Endothelial cell of umbilical vein (primary cell): ENCODE measurements at regions not wholly inside any gene's neighbourhood (a gene's known extent, or its start where the extent isn't known, plus 50 kb on each side); places are given as distances from the start of the nearest gene placed in this dataset.

ENCODE experiments used
- EZH2 ChIP-seq: IDR thresholded peaks from 2 replicates; pipeline ENCODE4 v1.6.1; 2012; ENCODE audit warnings: borderline replicate concordance, low read depth, mild to moderate bottlenecking, moderate library complexity, low read length, inconsistent platforms; ENCODE audit not compliant: severe bottlenecking
- FOS ChIP-seq: IDR thresholded peaks from 2 replicates; pipeline ENCODE4 v1.6.1; 2011; ENCODE audit warnings: mild to moderate bottlenecking, low read length, moderate library complexity, borderline replicate concordance; ENCODE audit not compliant: insufficient read depth
- GATA2 ChIP-seq: IDR thresholded peaks from 2 replicates; pipeline ENCODE4 v1.7.0; 2011; ENCODE audit warnings: low read depth, mild to moderate bottlenecking, moderate library complexity, mixed read lengths, low read length; ENCODE audit not compliant: insufficient read length, insufficient read depth
- JUN ChIP-seq: IDR thresholded peaks from 2 replicates; pipeline ENCODE4 v1.6.1; 2011; ENCODE audit warnings: borderline replicate concordance, low read depth; ENCODE audit not compliant: insufficient read length, insufficient read depth
- MYC ChIP-seq: IDR thresholded peaks from one replicate; pipeline ENCODE4 v1.6.1; 2011; ENCODE audit warnings: mild to moderate bottlenecking, low read depth, low read length
- POLR2A ChIP-seq: IDR thresholded peaks from 2 replicates; pipeline ENCODE4 v1.6.1; 2012; ENCODE audit warnings: low read depth, mild to moderate bottlenecking, control low read depth, low read length
- POLR2AphosphoS5 ChIP-seq: IDR thresholded peaks from 2 replicates; pipeline ENCODE4 v1.6.1; 2012; ENCODE audit warnings: low read depth, mild to moderate bottlenecking, control low read depth, low read length, moderate library complexity; ENCODE audit not compliant: insufficient read depth
- TF ChIP-seq, protein P1 (sequence below), 2 donors: IDR thresholded peaks; 1 replicate in 1 of 2; 2 replicates in 1 of 2; pipeline ENCODE4 v1.5.1; 2011; ENCODE audit warnings: low read length in 2 of 2, mild to moderate bottlenecking in 2 of 2, moderate library complexity in 2 of 2, control low read depth in 1 of 2, inconsistent platforms in 1 of 2, low read depth in 1 of 2; ENCODE audit not compliant: insufficient read depth in 1 of 2; ENCODE audit errors: extremely low read depth in 1 of 2
- TF ChIP-seq, protein P2 (sequence below): IDR thresholded peaks from 2 replicates; pipeline ENCODE4 v1.6.1; 2011; ENCODE audit not compliant: insufficient read depth, insufficient read length

- no peak for TF ChIP-seq FOS
- TF ChIP-seq, protein P1, sequence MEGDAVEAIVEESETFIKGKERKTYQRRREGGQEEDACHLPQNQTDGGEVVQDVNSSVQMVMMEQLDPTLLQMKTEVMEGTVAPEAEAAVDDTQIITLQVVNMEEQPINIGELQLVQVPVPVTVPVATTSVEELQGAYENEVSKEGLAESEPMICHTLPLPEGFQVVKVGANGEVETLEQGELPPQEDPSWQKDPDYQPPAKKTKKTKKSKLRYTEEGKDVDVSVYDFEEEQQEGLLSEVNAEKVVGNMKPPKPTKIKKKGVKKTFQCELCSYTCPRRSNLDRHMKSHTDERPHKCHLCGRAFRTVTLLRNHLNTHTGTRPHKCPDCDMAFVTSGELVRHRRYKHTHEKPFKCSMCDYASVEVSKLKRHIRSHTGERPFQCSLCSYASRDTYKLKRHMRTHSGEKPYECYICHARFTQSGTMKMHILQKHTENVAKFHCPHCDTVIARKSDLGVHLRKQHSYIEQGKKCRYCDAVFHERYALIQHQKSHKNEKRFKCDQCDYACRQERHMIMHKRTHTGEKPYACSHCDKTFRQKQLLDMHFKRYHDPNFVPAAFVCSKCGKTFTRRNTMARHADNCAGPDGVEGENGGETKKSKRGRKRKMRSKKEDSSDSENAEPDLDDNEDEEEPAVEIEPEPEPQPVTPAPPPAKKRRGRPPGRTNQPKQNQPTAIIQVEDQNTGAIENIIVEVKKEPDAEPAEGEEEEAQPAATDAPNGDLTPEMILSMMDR (IDR thresholded peaks at IDR 0.05; ENCODE audit: extremely low read depth in 1 of 2, insufficient read depth in 1 of 2, low read depth in 1 of 2, low read length in 2 of 2): no peak
- no peak for TF ChIP-seq POLR2A
- no peak for TF ChIP-seq POLR2AphosphoS5
- no peak for TF ChIP-seq EZH2
- no peak for TF ChIP-seq GATA2
- no peak for TF ChIP-seq MYC
- TF ChIP-seq JUN: no peak
- TF ChIP-seq, protein P2, sequence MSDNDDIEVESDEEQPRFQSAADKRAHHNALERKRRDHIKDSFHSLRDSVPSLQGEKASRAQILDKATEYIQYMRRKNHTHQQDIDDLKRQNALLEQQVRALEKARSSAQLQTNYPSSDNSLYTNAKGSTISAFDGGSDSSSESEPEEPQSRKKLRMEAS: no peak
Measured at GRCh38 chr20:61191096-61191495, 61.0 kb upstream of the CDH4 start.
